K562 (cell line): ENCODE measurements at regions not wholly inside any gene's neighbourhood (a gene's known extent, or its start where the extent isn't known, plus 50 kb on each side); places are given as distances from the start of the nearest gene placed in this dataset.

Source experiments
- ATAC-seq: fragments of 200-7000 bp; cut with Tn5 transposase; 3 replicates; pipeline ENCODE4 v1.9.1; 2020; ENCODE audit warnings: moderate library complexity
- BruUV-seq: library from RNA; stranded (reverse); fragments of 400-500 nt; replicated peaks from 2 replicates; lab custom pipeline; 2021; lab: Mats Ljungman, UMichigan
- CTCF ChIA-PET: fragments of 300-600 bp; formaldehyde crosslinking; extraction: SDS; loops from one replicate; lab custom pipeline; 2021; ENCODE audit warnings: low intra/inter-chr PET ratio; lab: Yijun Ruan, JAX
- POLR2A ChIA-PET: fragments of 300-600, 350-650 bp; sonication (Branson Sonifier 250); formaldehyde crosslinking; extraction: SDS; loops from one replicate; lab custom pipeline; 2021; ENCODE audit warnings: antibody characterized with exemption, inconsistent platforms; lab: Yijun Ruan, JAX
- DNase-seq, 4 experiments: peaks; one replicate each; pipeline versions ENCODE4 v3.0.0 to v3.0.0-alpha.2; 2011 to 2018; ENCODE audit warnings: low spot score in 3 of 4, mixed read lengths in 3 of 4; ENCODE audit errors: extremely low read depth in 1 of 4
- FAIRE-seq: peaks from 2 replicates; lab custom pipeline; 2011; peaks lifted over from hg19 to GRCh38; lab: Jason Lieb, UNC
- H2AFZ ChIP-seq: 2 replicates; pipeline ENCODE4 v1.6.0; 2011; ENCODE audit warnings: low read depth, low read length, control low read depth, inconsistent platforms
- H3K27ac ChIP-seq: fragments of 200-600 bp; 3 replicates; pipeline ENCODE4 v1.8.0; 2011; ENCODE audit warnings: low read depth, mild to moderate bottlenecking, control low read depth, inconsistent platforms, low read length, moderate library complexity, mixed read lengths; ENCODE audit errors: extremely low read depth
- H3K27me3 ChIP-seq, 2 experiments: fragments of 300-600 bp in 1 of 2; 2 replicates in 1 of 2; 3 replicates in 1 of 2; pipeline versions ENCODE4 v1.6.0 to v1.8.0; 2011; ENCODE audit warnings: inconsistent platforms in 2 of 2, low read length in 2 of 2, mild to moderate bottlenecking in 1 of 2, mixed read lengths in 1 of 2, moderate library complexity in 1 of 2; ENCODE audit not compliant: control insufficient read depth in 2 of 2, insufficient read depth in 2 of 2
- H3K36me3 ChIP-seq: fragments of 300-600 bp; 3 replicates; pipeline ENCODE4 v1.8.0; 2011; ENCODE audit warnings: mild to moderate bottlenecking, low read length, inconsistent platforms; ENCODE audit not compliant: control insufficient read depth, insufficient read depth
- H3K4me1 ChIP-seq, 2 experiments: fragments of 200-600 bp in 1 of 2; replicated peaks in 1 of 2; 2 replicates in 1 of 2; 3 replicates in 1 of 2; pipeline versions ENCODE4 v1.5.1 to v1.8.0; 2011; ENCODE audit warnings: inconsistent platforms in 2 of 2, low read length in 2 of 2, mild to moderate bottlenecking in 1 of 2, mixed read lengths in 1 of 2, moderate library complexity in 1 of 2; ENCODE audit not compliant: control insufficient read depth in 2 of 2, insufficient read depth in 2 of 2
- H3K4me2 ChIP-seq: 2 replicates; pipeline ENCODE4 v1.6.1; 2011; ENCODE audit warnings: low read length, control low read depth, inconsistent platforms, mixed read lengths; ENCODE audit not compliant: insufficient read depth
- H3K4me3 ChIP-seq: fragments of 200-600 bp; sonication (generic), shearing (Covaris generic); 2 replicates; pipeline ENCODE4 v1.5.1; 2016; ENCODE audit warnings: control low read depth, inconsistent platforms
- H3K79me2 ChIP-seq: fragments of 200-600 bp; 3 replicates; pipeline ENCODE4 v1.8.0; 2011; ENCODE audit warnings: low read length, inconsistent platforms; ENCODE audit not compliant: control insufficient read depth, insufficient read depth
- H3K9ac ChIP-seq, 2 experiments: 2 replicates each; pipeline versions ENCODE4 v1.6.0 to v1.6.1; 2011; ENCODE audit warnings: low read depth in 2 of 2, low read length in 2 of 2, control low read depth in 1 of 2, inconsistent platforms in 1 of 2, mild to moderate bottlenecking in 1 of 2, mixed read lengths in 1 of 2; ENCODE audit not compliant: insufficient read depth in 1 of 2
- H3K9me1 ChIP-seq: one replicate; pipeline ENCODE4 v1.6.0; 2011; ENCODE audit warnings: inconsistent platforms, mild to moderate bottlenecking, low read length, moderate library complexity; ENCODE audit not compliant: control insufficient read depth, insufficient read depth
- H3K9me3 ChIP-seq: replicated peaks from 2 replicates; pipeline ENCODE4 v1.5.1; 2011; ENCODE audit warnings: low read depth, low read length, inconsistent platforms; ENCODE audit not compliant: control insufficient read depth, insufficient read depth
- H4K20me1 ChIP-seq: replicated peaks from 2 replicates; pipeline ENCODE4 v1.6.1; 2011; ENCODE audit warnings: low read length, inconsistent platforms, mixed read lengths; ENCODE audit not compliant: control insufficient read depth, insufficient read depth
- CTCFL ChIP-seq: IDR thresholded peaks from 2 replicates; pipeline ENCODE4 v1.6.1; 2011; ENCODE audit warnings: borderline replicate concordance, low read depth, mild to moderate bottlenecking, moderate library complexity, low read length; ENCODE audit not compliant: insufficient read depth, poor library complexity, severe bottlenecking
- CXXC5 ChIP-seq: fragments of 250-450 bp; sonication (Bioruptor Pico); IDR thresholded peaks from 2 replicates; pipeline ENCODE4 v1.8.0; 2022; ENCODE audit warnings: inconsistent platforms, mild to moderate bottlenecking, moderate library complexity
- FOXJ2 ChIP-seq: fragments of 200-800 bp; sonication (Bioruptor generic); IDR thresholded peaks from 2 replicates; pipeline ENCODE4 v1.6.1; 2016; ENCODE audit warnings: missing genetic modification characterization, missing compliant biosample characterization
- HMG20B ChIP-seq: fragments of 250-450 bp; sonication (Bioruptor Pico); IDR thresholded peaks from 2 replicates; pipeline ENCODE4 v1.5.0; 2021; ENCODE audit warnings: mild to moderate bottlenecking
- KLF6 ChIP-seq: fragments of 250-450 bp; sonication (Bioruptor Pico); IDR thresholded peaks from 2 replicates; pipeline ENCODE4 v1.4.0; 2020; ENCODE audit warnings: mild to moderate bottlenecking, moderate library complexity, borderline replicate concordance
- RAD51 ChIP-seq: fragments of 450-650 bp; IDR thresholded peaks from 2 replicates; pipeline ENCODE4 v1.7.1; 2016; ENCODE audit warnings: low read depth, mild to moderate bottlenecking, borderline replicate concordance
- RBM22 ChIP-seq: fragments of 200-400 bp; formaldehyde crosslinking; IDR thresholded peaks from 2 replicates; pipeline ENCODE4 v1.6.1; 2018; ENCODE audit warnings: low read length, low read depth; ENCODE audit not compliant: poor library complexity, severe bottlenecking
- RBM34 ChIP-seq: fragments of 200-400 bp; formaldehyde crosslinking; IDR thresholded peaks from 2 replicates; pipeline ENCODE4 v1.6.1; 2018; ENCODE audit warnings: low read length, borderline replicate concordance; ENCODE audit not compliant: insufficient read depth
- SIN3B ChIP-seq: fragments of 450-650 bp; IDR thresholded peaks from 2 replicates; pipeline ENCODE4 v1.6.1; 2017; ENCODE audit warnings: low read depth, mild to moderate bottlenecking, moderate library complexity
- SRSF9 ChIP-seq: fragments of 200-400 bp; formaldehyde crosslinking; IDR thresholded peaks from 2 replicates; pipeline ENCODE4 v1.6.1; 2017; ENCODE audit warnings: low read depth, low read length, borderline replicate concordance
- TAF9B ChIP-seq: fragments of 450-650 bp; IDR thresholded peaks from 2 replicates; pipeline ENCODE4 v1.6.1; 2018; ENCODE audit warnings: mild to moderate bottlenecking; ENCODE audit not compliant: partially characterized antibody
- TFAP4 ChIP-seq: sonication (generic); formaldehyde crosslinking; IDR thresholded peaks from 2 replicates; pipeline ENCODE4 v1.8.0; 2022; ENCODE audit warnings: missing genetic modification reagents, mild to moderate bottlenecking, moderate library complexity, borderline replicate concordance
- TRIM24 ChIP-seq, 2 experiments: fragments of 450-650 bp; IDR thresholded peaks; 2 replicates each; pipeline ENCODE4 v1.6.1; 2016
- U2AF1 ChIP-seq: fragments of 200-400 bp; formaldehyde crosslinking; optimal IDR thresholded peaks from 2 replicates; pipeline ENCODE3; 2017; ENCODE audit warnings: mild to moderate bottlenecking, low read depth, low read length, moderate library complexity
- U2AF2 ChIP-seq: fragments of 200-400 bp; formaldehyde crosslinking; optimal IDR thresholded peaks from 2 replicates; pipeline ENCODE3; 2017; ENCODE audit warnings: low read depth, mild to moderate bottlenecking, low read length
- USF2 ChIP-seq: sonication (generic); formaldehyde crosslinking; IDR thresholded peaks from 2 replicates; pipeline ENCODE4 v1.5.0; 2020; ENCODE audit warnings: missing genetic modification reagents
- ZNF444 ChIP-seq: fragments of 250-450 bp; sonication (Bioruptor Pico); IDR thresholded peaks from 2 replicates; pipeline ENCODE4 v1.4.0; 2020; ENCODE audit warnings: mild to moderate bottlenecking, moderate library complexity
- WGBS: fragments of 100-300 bp; shearing (Covaris generic); methylation state at CpG from one replicate; pipeline ENCODE4 v1.1.6; 2016; ENCODE audit warnings: low coverage, mixed read lengths; ENCODE audit not compliant: insufficient coverage; ENCODE audit errors: missing lambda C conversion rate; 5-methylcytosine and 5-hydroxymethylcytosine counted together
- in situ Hi-C: fragments of 300-500 bp; cut with MboI; formaldehyde crosslinking; loops from 4 replicates; pipeline ENCODE4 v1.15.0; 2018; ENCODE audit warnings: inconsistent platforms, mixed read lengths
- intact Hi-C: fragments of 100-400 bp; cut with micrococcal nuclease; formaldehyde crosslinking; loops from 2 replicates; pipeline ENCODE4 v1.14.2; 2022
- TF ChIP-seq, protein P1 (sequence below): fragments of 450-650 bp; IDR thresholded peaks from 2 replicates; pipeline ENCODE4 v1.6.1; 2014; ENCODE audit warnings: low read depth, mild to moderate bottlenecking, moderate library complexity, borderline replicate concordance

DNA sequence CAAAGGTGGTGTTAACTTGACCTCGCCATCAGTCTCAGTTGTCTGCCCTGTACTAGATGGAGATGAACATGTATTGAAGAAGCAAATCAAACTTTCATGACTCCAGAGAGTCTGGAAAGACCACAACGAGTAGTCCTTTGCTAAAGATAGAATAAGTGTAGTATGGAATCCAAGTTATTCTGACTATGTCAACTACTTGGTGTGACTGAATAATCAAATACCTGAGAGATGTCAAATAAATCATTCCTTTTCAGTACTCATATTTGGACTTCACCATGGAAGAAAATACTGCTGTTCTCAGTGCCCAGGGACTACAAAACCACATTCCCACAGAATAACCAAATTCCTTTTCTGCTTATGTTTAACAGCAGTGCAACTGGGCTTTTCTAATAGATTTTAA, 161.2 kb upstream of the SPRY1 start:
- no peaks in the 10 kb centered on the region for H3K9me1 ChIP-seq
- in situ Hi-C loops = no loop called here
- FAIRE-seq (no peak), DNase-seq (no peak), ATAC-seq (no peak)
- 90% methylated on average over 2 of the region's 2 CpGs for WGBS
- H3K36me3 ChIP-seq = no peaks in the 10 kb centered on the region; the same call in 2 of the 3 replicates
- no peak overlapping the region for H3K9ac ChIP-seq
- no peaks in the 10 kb centered on the region for H3K9me3 ChIP-seq
- POLR2A ChIA-PET = no interaction called here
- H3K4me3 ChIP-seq = no peak overlapping the region
- BruUV-seq = no TSS peak
- TF ChIP-seq KLF6 (CRISPR knock-in tag) (no peak), U2AF2 (no peak), CXXC5 (no peak), CTCFL (no peak), SIN3B (no peak), RBM22 (no peak), ZNF444 (no peak), FOXJ2 (no peak), TAF9B (no peak), SRSF9 (no peak), USF2 (no peak), RBM34 (no peak), U2AF1 (no peak), TFAP4 (CRISPR knock-in tag) (no peak), RAD51 (no peak), HMG20B (CRISPR knock-in tag) (no peak), TRIM24 (IDR thresholded peaks at IDR 0.05) (no peak)
- TF ChIP-seq, protein P1, sequence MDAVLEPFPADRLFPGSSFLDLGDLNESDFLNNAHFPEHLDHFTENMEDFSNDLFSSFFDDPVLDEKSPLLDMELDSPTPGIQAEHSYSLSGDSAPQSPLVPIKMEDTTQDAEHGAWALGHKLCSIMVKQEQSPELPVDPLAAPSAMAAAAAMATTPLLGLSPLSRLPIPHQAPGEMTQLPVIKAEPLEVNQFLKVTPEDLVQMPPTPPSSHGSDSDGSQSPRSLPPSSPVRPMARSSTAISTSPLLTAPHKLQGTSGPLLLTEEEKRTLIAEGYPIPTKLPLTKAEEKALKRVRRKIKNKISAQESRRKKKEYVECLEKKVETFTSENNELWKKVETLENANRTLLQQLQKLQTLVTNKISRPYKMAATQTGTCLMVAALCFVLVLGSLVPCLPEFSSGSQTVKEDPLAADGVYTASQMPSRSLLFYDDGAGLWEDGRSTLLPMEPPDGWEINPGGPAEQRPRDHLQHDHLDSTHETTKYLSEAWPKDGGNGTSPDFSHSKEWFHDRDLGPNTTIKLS = no peak
- no peak overlapping the region for H2AFZ ChIP-seq
- H3K79me2 ChIP-seq = no peaks in the 10 kb centered on the region
- no peak overlapping the region for H3K27ac ChIP-seq
- CTCF ChIA-PET = no interaction called here
- no peaks in the 10 kb centered on the region for H4K20me1 ChIP-seq
- no peaks in the 10 kb centered on the region for H3K4me1 ChIP-seq
- intact Hi-C loops = no loop called here
- H3K4me2 ChIP-seq = no peak overlapping the region
- H3K27me3 ChIP-seq = no peaks in the 10 kb centered on the region
